HEK293 (cell line): ENCODE measurements at regions not wholly inside any gene's neighbourhood (a gene's known extent, or its start where the extent isn't known, plus 50 kb on each side); places are given as distances from the start of the nearest gene placed in this dataset.

Experiments used
- BCL11A ChIP-seq: fragments of 450-650 bp; formaldehyde crosslinking; IDR thresholded peaks from 2 replicates; pipeline ENCODE4 v1.5.1; 2016; ENCODE audit warnings: low read depth, missing biosample characterization, missing genetic modification characterization
- REST ChIP-seq: fragments of 450-650 bp; formaldehyde crosslinking; IDR thresholded peaks from 2 replicates; pipeline ENCODE4 v1.5.1; 2016; ENCODE audit warnings: missing biosample characterization, missing genetic modification characterization
- YY1 ChIP-seq: fragments of 450-650 bp; formaldehyde crosslinking; IDR thresholded peaks from 2 replicates; pipeline ENCODE4 v1.5.1; 2018; ENCODE audit warnings: missing biosample characterization, missing genetic modification characterization
- ZBTB1 ChIP-seq: fragments of 450-650 bp; formaldehyde crosslinking; IDR thresholded peaks from 2 replicates; pipeline ENCODE4 v1.5.1; 2016; ENCODE audit warnings: missing biosample characterization, missing genetic modification characterization
- ZNF239 ChIP-seq: fragments of 450-650 bp; formaldehyde crosslinking; IDR thresholded peaks from 2 replicates; pipeline ENCODE4 v1.5.1; 2016; ENCODE audit warnings: missing biosample characterization, missing genetic modification characterization
- ZNF274 ChIP-seq, 2 experiments: fragments of 200-500 bp in 1 of 2; fragments of 450-650 bp in 1 of 2; sonication (Bioruptor generic) in 1 of 2; formaldehyde crosslinking in 1 of 2; IDR thresholded peaks; 2 replicates each; pipeline versions ENCODE4 v1.5.1 to v1.6.1; 2014 to 2016; ENCODE audit warnings: borderline replicate concordance in 1 of 2, inconsistent platforms in 1 of 2, low read length in 1 of 2, missing biosample characterization in 1 of 2, missing genetic modification characterization in 1 of 2
- ZNF585B ChIP-seq: fragments of 450-650 bp; formaldehyde crosslinking; IDR thresholded peaks from 2 replicates; pipeline ENCODE4 v1.5.1; 2016; ENCODE audit warnings: missing biosample characterization, missing genetic modification characterization
- TF ChIP-seq, protein P1 (sequence below): fragments of 450-650 bp; formaldehyde crosslinking; IDR thresholded peaks from 2 replicates; pipeline ENCODE4 v1.5.1; 2016; ENCODE audit warnings: missing biosample characterization, missing genetic modification characterization
- TF ChIP-seq, protein P2 (sequence below): fragments of 450-650 bp; formaldehyde crosslinking; IDR thresholded peaks from 2 replicates; pipeline ENCODE4 v1.5.1; 2016; ENCODE audit warnings: missing biosample characterization, missing genetic modification characterization, borderline replicate concordance
- TF ChIP-seq, protein P3 (sequence below): fragments of 450-650 bp; formaldehyde crosslinking; IDR thresholded peaks from 2 replicates; pipeline ENCODE4 v1.5.1; 2016; ENCODE audit warnings: missing biosample characterization, missing genetic modification characterization
- TF ChIP-seq, protein P4 (sequence below): fragments of 450-650 bp; formaldehyde crosslinking; IDR thresholded peaks from 2 replicates; pipeline ENCODE4 v1.5.1; 2016; ENCODE audit warnings: missing biosample characterization, missing genetic modification characterization, borderline replicate concordance
- TF ChIP-seq, protein P5 (sequence below): fragments of 450-650 bp; IDR thresholded peaks from 2 replicates; pipeline ENCODE4 v1.5.1; 2018; ENCODE audit warnings: missing biosample characterization, missing genetic modification characterization

- TF ChIP-seq YY1 (tag by site-specific recombination) (no peak), ZNF239 (tag by site-specific recombination) (no peak), ZNF585B (tag by site-specific recombination) (no peak), REST (no peak), ZBTB1 (tag by site-specific recombination) (no peak), ZNF274 (IDR thresholded peaks at IDR 0.05; ENCODE audit: low read length) (no peak), ZNF274 (tag by site-specific recombination; IDR thresholded peaks at IDR 0.05; ENCODE audit: borderline replicate concordance) (no peak), BCL11A (tag by site-specific recombination) (no peak)
- TF ChIP-seq, protein P1, sequence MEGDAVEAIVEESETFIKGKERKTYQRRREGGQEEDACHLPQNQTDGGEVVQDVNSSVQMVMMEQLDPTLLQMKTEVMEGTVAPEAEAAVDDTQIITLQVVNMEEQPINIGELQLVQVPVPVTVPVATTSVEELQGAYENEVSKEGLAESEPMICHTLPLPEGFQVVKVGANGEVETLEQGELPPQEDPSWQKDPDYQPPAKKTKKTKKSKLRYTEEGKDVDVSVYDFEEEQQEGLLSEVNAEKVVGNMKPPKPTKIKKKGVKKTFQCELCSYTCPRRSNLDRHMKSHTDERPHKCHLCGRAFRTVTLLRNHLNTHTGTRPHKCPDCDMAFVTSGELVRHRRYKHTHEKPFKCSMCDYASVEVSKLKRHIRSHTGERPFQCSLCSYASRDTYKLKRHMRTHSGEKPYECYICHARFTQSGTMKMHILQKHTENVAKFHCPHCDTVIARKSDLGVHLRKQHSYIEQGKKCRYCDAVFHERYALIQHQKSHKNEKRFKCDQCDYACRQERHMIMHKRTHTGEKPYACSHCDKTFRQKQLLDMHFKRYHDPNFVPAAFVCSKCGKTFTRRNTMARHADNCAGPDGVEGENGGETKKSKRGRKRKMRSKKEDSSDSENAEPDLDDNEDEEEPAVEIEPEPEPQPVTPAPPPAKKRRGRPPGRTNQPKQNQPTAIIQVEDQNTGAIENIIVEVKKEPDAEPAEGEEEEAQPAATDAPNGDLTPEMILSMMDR (tag by site-specific recombination), result no peak
- TF ChIP-seq, protein P2, sequence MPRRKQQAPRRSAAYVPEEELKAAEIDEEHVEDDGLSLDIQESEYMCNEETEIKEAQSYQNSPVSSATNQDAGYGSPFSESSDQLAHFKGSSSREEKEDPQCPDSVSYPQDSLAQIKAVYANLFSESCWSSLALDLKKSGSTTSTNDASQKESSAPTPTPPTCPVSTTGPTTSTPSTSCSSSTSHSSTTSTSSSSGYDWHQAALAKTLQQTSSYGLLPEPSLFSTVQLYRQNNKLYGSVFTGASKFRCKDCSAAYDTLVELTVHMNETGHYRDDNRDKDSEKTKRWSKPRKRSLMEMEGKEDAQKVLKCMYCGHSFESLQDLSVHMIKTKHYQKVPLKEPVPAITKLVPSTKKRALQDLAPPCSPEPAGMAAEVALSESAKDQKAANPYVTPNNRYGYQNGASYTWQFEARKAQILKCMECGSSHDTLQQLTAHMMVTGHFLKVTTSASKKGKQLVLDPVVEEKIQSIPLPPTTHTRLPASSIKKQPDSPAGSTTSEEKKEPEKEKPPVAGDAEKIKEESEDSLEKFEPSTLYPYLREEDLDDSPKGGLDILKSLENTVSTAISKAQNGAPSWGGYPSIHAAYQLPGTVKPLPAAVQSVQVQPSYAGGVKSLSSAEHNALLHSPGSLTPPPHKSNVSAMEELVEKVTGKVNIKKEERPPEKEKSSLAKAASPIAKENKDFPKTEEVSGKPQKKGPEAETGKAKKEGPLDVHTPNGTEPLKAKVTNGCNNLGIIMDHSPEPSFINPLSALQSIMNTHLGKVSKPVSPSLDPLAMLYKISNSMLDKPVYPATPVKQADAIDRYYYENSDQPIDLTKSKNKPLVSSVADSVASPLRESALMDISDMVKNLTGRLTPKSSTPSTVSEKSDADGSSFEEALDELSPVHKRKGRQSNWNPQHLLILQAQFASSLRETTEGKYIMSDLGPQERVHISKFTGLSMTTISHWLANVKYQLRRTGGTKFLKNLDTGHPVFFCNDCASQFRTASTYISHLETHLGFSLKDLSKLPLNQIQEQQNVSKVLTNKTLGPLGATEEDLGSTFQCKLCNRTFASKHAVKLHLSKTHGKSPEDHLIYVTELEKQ (tag by site-specific recombination), result no peak
- TF ChIP-seq, protein P3, sequence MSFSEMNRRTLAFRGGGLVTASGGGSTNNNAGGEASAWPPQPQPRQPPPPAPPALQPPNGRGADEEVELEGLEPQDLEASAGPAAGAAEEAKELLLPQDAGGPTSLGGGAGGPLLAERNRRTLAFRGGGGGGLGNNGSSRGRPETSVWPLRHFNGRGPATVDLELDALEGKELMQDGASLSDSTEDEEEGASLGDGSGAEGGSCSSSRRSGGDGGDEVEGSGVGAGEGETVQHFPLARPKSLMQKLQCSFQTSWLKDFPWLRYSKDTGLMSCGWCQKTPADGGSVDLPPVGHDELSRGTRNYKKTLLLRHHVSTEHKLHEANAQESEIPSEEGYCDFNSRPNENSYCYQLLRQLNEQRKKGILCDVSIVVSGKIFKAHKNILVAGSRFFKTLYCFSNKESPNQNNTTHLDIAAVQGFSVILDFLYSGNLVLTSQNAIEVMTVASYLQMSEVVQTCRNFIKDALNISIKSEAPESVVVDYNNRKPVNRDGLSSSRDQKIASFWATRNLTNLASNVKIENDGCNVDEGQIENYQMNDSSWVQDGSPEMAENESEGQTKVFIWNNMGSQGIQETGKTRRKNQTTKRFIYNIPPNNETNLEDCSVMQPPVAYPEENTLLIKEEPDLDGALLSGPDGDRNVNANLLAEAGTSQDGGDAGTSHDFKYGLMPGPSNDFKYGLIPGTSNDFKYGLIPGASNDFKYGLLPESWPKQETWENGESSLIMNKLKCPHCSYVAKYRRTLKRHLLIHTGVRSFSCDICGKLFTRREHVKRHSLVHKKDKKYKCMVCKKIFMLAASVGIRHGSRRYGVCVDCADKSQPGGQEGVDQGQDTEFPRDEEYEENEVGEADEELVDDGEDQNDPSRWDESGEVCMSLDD, result no peak
- TF ChIP-seq, protein P4, sequence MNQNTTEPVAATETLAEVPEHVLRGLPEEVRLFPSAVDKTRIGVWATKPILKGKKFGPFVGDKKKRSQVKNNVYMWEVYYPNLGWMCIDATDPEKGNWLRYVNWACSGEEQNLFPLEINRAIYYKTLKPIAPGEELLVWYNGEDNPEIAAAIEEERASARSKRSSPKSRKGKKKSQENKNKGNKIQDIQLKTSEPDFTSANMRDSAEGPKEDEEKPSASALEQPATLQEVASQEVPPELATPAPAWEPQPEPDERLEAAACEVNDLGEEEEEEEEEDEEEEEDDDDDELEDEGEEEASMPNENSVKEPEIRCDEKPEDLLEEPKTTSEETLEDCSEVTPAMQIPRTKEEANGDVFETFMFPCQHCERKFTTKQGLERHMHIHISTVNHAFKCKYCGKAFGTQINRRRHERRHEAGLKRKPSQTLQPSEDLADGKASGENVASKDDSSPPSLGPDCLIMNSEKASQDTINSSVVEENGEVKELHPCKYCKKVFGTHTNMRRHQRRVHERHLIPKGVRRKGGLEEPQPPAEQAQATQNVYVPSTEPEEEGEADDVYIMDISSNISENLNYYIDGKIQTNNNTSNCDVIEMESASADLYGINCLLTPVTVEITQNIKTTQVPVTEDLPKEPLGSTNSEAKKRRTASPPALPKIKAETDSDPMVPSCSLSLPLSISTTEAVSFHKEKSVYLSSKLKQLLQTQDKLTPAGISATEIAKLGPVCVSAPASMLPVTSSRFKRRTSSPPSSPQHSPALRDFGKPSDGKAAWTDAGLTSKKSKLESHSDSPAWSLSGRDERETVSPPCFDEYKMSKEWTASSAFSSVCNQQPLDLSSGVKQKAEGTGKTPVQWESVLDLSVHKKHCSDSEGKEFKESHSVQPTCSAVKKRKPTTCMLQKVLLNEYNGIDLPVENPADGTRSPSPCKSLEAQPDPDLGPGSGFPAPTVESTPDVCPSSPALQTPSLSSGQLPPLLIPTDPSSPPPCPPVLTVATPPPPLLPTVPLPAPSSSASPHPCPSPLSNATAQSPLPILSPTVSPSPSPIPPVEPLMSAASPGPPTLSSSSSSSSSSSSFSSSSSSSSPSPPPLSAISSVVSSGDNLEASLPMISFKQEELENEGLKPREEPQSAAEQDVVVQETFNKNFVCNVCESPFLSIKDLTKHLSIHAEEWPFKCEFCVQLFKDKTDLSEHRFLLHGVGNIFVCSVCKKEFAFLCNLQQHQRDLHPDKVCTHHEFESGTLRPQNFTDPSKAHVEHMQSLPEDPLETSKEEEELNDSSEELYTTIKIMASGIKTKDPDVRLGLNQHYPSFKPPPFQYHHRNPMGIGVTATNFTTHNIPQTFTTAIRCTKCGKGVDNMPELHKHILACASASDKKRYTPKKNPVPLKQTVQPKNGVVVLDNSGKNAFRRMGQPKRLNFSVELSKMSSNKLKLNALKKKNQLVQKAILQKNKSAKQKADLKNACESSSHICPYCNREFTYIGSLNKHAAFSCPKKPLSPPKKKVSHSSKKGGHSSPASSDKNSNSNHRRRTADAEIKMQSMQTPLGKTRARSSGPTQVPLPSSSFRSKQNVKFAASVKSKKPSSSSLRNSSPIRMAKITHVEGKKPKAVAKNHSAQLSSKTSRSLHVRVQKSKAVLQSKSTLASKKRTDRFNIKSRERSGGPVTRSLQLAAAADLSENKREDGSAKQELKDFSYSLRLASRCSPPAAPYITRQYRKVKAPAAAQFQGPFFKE (tag by site-specific recombination), result no peak
- TF ChIP-seq, protein P5, sequence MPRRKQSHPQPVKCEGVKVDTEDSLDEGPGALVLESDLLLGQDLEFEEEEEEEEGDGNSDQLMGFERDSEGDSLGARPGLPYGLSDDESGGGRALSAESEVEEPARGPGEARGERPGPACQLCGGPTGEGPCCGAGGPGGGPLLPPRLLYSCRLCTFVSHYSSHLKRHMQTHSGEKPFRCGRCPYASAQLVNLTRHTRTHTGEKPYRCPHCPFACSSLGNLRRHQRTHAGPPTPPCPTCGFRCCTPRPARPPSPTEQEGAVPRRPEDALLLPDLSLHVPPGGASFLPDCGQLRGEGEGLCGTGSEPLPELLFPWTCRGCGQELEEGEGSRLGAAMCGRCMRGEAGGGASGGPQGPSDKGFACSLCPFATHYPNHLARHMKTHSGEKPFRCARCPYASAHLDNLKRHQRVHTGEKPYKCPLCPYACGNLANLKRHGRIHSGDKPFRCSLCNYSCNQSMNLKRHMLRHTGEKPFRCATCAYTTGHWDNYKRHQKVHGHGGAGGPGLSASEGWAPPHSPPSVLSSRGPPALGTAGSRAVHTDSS, result no peak
Measured at GRCh38 chr11:38208951-38209350, 1610.9 kb upstream of the RAG2 start.
